IMR-90 (cell line): ENCODE measurements at regions not wholly inside any gene's neighbourhood (a gene's known extent, or its start where the extent isn't known, plus 50 kb on each side); places are given as distances from the start of the nearest gene placed in this dataset.

Experiments
- ATAC-seq: fragments of 200-7000 bp; cut with Tn5 transposase; 2 replicates; pipeline ENCODE4 v1.9.1; 2020; ENCODE audit warnings: low read depth, mild to moderate bottlenecking, moderate library complexity
- BruUV-seq: library from RNA; stranded (reverse); fragments of 400-500 nt; replicated peaks from 2 replicates; lab custom pipeline; 2021; lab: Mats Ljungman, UMichigan
- CTCF ChIA-PET: fragments of 300-600 bp; formaldehyde crosslinking; extraction: SDS; loops from one replicate; lab custom pipeline; 2021; ENCODE audit warnings: antibody characterized with exemption; lab: Yijun Ruan, JAX
- POLR2A ChIA-PET: fragments of 300-600 bp; sonication (Branson Sonifier 250); formaldehyde crosslinking; loops from one replicate; lab custom pipeline; 2022; ENCODE audit warnings: antibody characterized with exemption; ENCODE audit not compliant: unreplicated experiment; lab: Charles Lee
- DNase-seq: peaks from one replicate; pipeline ENCODE4 v3.0.0; 2013
- H2AFZ ChIP-seq: replicated peaks from 2 replicates; pipeline ENCODE3; 2013; ENCODE audit warnings: low read length, mild to moderate bottlenecking; ENCODE audit not compliant: poor library complexity
- H2AK5ac ChIP-seq: 2 replicates; pipeline ENCODE4 v1.6.1; 2013; ENCODE audit warnings: low read depth, low read length, inconsistent platforms
- H2AK9ac ChIP-seq: replicated peaks from 2 replicates; pipeline ENCODE3; 2013; ENCODE audit warnings: mild to moderate bottlenecking, low read depth, low read length, moderate library complexity; ENCODE audit not compliant: poor library complexity
- H2BK120ac ChIP-seq: 2 replicates; pipeline ENCODE4 v1.6.1; 2013; ENCODE audit warnings: low read depth, low read length, inconsistent platforms
- H2BK15ac ChIP-seq: 3 replicates; pipeline ENCODE4 v1.6.1; 2013; ENCODE audit warnings: low read depth, low read length, inconsistent platforms
- H2BK20ac ChIP-seq: 2 replicates; pipeline ENCODE4 v1.6.1; 2013; ENCODE audit warnings: low read depth, mild to moderate bottlenecking, inconsistent platforms, low read length, moderate library complexity
- H2BK5ac ChIP-seq: 2 replicates; pipeline ENCODE4 v1.6.1; 2013; ENCODE audit warnings: mild to moderate bottlenecking, low read depth, low read length, inconsistent platforms; ENCODE audit not compliant: poor library complexity, severe bottlenecking
- H3K14ac ChIP-seq: replicated peaks from 2 replicates; pipeline ENCODE4 v1.6.1; 2013; ENCODE audit warnings: low read depth, low read length, inconsistent platforms
- H3K18ac ChIP-seq: 2 replicates; pipeline ENCODE4 v1.6.1; 2013; ENCODE audit warnings: low read depth, low read length, control low read depth
- H3K23ac ChIP-seq: 2 replicates; pipeline ENCODE4 v1.6.1; 2013; ENCODE audit warnings: low read depth, low read length, inconsistent platforms
- H3K27ac ChIP-seq: 2 replicates; pipeline ENCODE4 v1.5.1; 2013; ENCODE audit warnings: mild to moderate bottlenecking, control low read depth, low read length; ENCODE audit not compliant: insufficient read depth
- H3K27me3 ChIP-seq: 2 replicates; pipeline ENCODE4 v1.6.1; 2013; ENCODE audit warnings: low read length; ENCODE audit not compliant: control insufficient read depth, insufficient read depth
- H3K36me3 ChIP-seq: 2 replicates; pipeline ENCODE4 v1.6.1; 2013; ENCODE audit warnings: low read length, mixed read lengths; ENCODE audit not compliant: control insufficient read depth, insufficient read depth
- H3K4ac ChIP-seq: 2 replicates; pipeline ENCODE4 v1.6.1; 2013; ENCODE audit warnings: low read depth, low read length, inconsistent platforms
- H3K4me1 ChIP-seq: 2 replicates; pipeline ENCODE4 v1.6.1; 2013; ENCODE audit warnings: low read length, mixed read lengths; ENCODE audit not compliant: control insufficient read depth, insufficient read depth
- H3K4me2 ChIP-seq: 2 replicates; pipeline ENCODE4 v1.6.1; 2013; ENCODE audit warnings: low read depth, mild to moderate bottlenecking, control low read depth, low read length, moderate library complexity
- H3K4me3 ChIP-seq: 2 replicates; pipeline ENCODE4 v1.5.1; 2013; ENCODE audit warnings: low read depth, mild to moderate bottlenecking, control low read depth, low read length, moderate library complexity; ENCODE audit not compliant: insufficient read depth
- H3K56ac ChIP-seq: 2 replicates; pipeline ENCODE4 v1.6.1; 2013; ENCODE audit warnings: low read length, inconsistent platforms; ENCODE audit not compliant: insufficient read depth; ENCODE audit errors: extremely low read depth
- H3K79me1 ChIP-seq, 2 experiments: 2 replicates each; pipeline ENCODE4 v1.6.1; 2013; ENCODE audit warnings: low read length in 2 of 2, inconsistent platforms in 1 of 2, low read depth in 1 of 2
- H3K9ac ChIP-seq: 2 replicates; pipeline ENCODE4 v1.6.1; 2013; ENCODE audit warnings: low read depth, low read length, control low read depth
- H3K9me1 ChIP-seq: 2 replicates; pipeline ENCODE4 v1.6.1; 2013; ENCODE audit warnings: low read length, inconsistent platforms; ENCODE audit not compliant: insufficient read depth
- H3K9me3 ChIP-seq: 2 replicates; pipeline ENCODE4 v1.6.1; 2013; ENCODE audit warnings: low read length; ENCODE audit not compliant: control insufficient read depth, insufficient read depth
- H4K20me1 ChIP-seq: 2 replicates; pipeline ENCODE4 v1.6.1; 2013; ENCODE audit warnings: low read length, inconsistent platforms; ENCODE audit not compliant: insufficient read depth
- H4K5ac ChIP-seq: 2 replicates; pipeline ENCODE4 v1.6.1; 2013; ENCODE audit warnings: mild to moderate bottlenecking, low read depth, low read length, control low read depth
- H4K8ac ChIP-seq, 2 experiments: 2 replicates each; pipeline ENCODE4 v1.6.1; 2013; ENCODE audit warnings: low read depth in 2 of 2, low read length in 2 of 2, control low read depth in 1 of 2, inconsistent platforms in 1 of 2
- H4K91ac ChIP-seq: 2 replicates; pipeline ENCODE4 v1.6.1; 2013; ENCODE audit warnings: low read depth, low read length, inconsistent platforms; ENCODE audit not compliant: insufficient read depth
- BHLHE40 ChIP-seq: fragments of 150-350 bp; IDR thresholded peaks from 2 replicates; pipeline ENCODE4 v1.6.1; 2016; ENCODE audit warnings: mild to moderate bottlenecking, low read depth, low read length
- CEBPB ChIP-seq: IDR thresholded peaks from 2 replicates; pipeline ENCODE4 v1.6.1; 2012; ENCODE audit warnings: low read depth, low read length, improper control_type of control experiment
- CHD1 ChIP-seq: IDR thresholded peaks from 2 replicates; pipeline ENCODE4 v1.6.1; 2012; ENCODE audit warnings: low read depth, low read length, improper control_type of control experiment
- FOS ChIP-seq: fragments of 150-350 bp; IDR thresholded peaks from 2 replicates; pipeline ENCODE4 v1.6.1; 2016; ENCODE audit warnings: low read depth, low read length
- MAFK ChIP-seq: IDR thresholded peaks from 2 replicates; pipeline ENCODE4 v1.6.1; 2012; ENCODE audit warnings: low read depth, low read length, improper control_type of control experiment
- MAZ ChIP-seq: IDR thresholded peaks from 2 replicates; pipeline ENCODE4 v1.6.1; 2012; ENCODE audit warnings: low read depth, mild to moderate bottlenecking, low read length, improper control_type of control experiment, moderate library complexity, borderline replicate concordance
- MXI1 ChIP-seq: IDR thresholded peaks from 2 replicates; pipeline ENCODE4 v1.6.1; 2012; ENCODE audit warnings: low read depth, mild to moderate bottlenecking, low read length, moderate library complexity, borderline replicate concordance
- NFE2L2 ChIP-seq: fragments of 150-350 bp; IDR thresholded peaks from 2 replicates; pipeline ENCODE4 v1.6.1; 2016; ENCODE audit warnings: low read depth, mild to moderate bottlenecking, low read length
- POLR2A ChIP-seq: IDR thresholded peaks from 2 replicates; pipeline ENCODE4 v1.6.1; 2012; ENCODE audit warnings: mild to moderate bottlenecking, low read depth, low read length
- RAD21 ChIP-seq: IDR thresholded peaks from 2 replicates; pipeline ENCODE4 v1.6.1; 2012; ENCODE audit warnings: low read length, improper control_type of control experiment
- RCOR1 ChIP-seq: IDR thresholded peaks from 2 replicates; pipeline ENCODE4 v1.6.1; 2012; ENCODE audit warnings: mild to moderate bottlenecking, low read length, improper control_type of control experiment; ENCODE audit not compliant: insufficient replicate concordance
- SMC3 ChIP-seq: fragments of 150-350 bp; IDR thresholded peaks from 2 replicates; pipeline ENCODE4 v1.6.1; 2016; ENCODE audit warnings: low read depth, mild to moderate bottlenecking, antibody characterized with exemption, low read length, moderate library complexity
- WGBS, 2 experiments: methylation state at CpG; one replicate each; pipeline versions ENCODE4 v1.1.5 to v1.1.7; 2013; ENCODE audit warnings: missing lambda C conversion rate in 2 of 2; ENCODE audit not compliant: insufficient read length in 1 of 2; ENCODE audit errors: extremely low coverage in 2 of 2; 5-methylcytosine and 5-hydroxymethylcytosine counted together
- dilution Hi-C: fragments of 300-500 bp; cut with HindIII; formaldehyde crosslinking; loops from one replicate; pipeline ENCODE4 v1.14.3; 2018; ENCODE audit warnings: low sequenced_read_pairs; ENCODE audit not compliant: unreplicated experiment
- in situ Hi-C: fragments of 300-500 bp; cut with MboI; formaldehyde crosslinking; loops from 3 replicates; pipeline ENCODE4 v1.14.3; 2019; ENCODE audit warnings: low sequenced_read_pairs, inconsistent platforms, mixed read lengths
- intact Hi-C: fragments of 100-400 bp; cut with micrococcal nuclease; formaldehyde crosslinking; loops from 2 replicates; pipeline ENCODE4 v1.10.0; 2022
- TF ChIP-seq, protein P1 (sequence below): fragments of 150-350 bp; IDR thresholded peaks from 2 replicates; pipeline ENCODE4 v1.6.1; 2017; ENCODE audit warnings: mild to moderate bottlenecking, antibody characterized with exemption, low read length, low read depth
- TF ChIP-seq, protein P2 (sequence below): fragments of 150-350 bp; IDR thresholded peaks from 2 replicates; pipeline ENCODE4 v1.6.1; 2016; ENCODE audit warnings: low read depth, mild to moderate bottlenecking, low read length, moderate library complexity, borderline replicate concordance
- TF ChIP-seq, protein P3 (sequence below): conservative IDR thresholded peaks from 2 replicates; pipeline ENCODE4 v1.5.1; 2012; ENCODE audit warnings: mild to moderate bottlenecking, low read depth, low read length, improper control_type of control experiment

DNA sequence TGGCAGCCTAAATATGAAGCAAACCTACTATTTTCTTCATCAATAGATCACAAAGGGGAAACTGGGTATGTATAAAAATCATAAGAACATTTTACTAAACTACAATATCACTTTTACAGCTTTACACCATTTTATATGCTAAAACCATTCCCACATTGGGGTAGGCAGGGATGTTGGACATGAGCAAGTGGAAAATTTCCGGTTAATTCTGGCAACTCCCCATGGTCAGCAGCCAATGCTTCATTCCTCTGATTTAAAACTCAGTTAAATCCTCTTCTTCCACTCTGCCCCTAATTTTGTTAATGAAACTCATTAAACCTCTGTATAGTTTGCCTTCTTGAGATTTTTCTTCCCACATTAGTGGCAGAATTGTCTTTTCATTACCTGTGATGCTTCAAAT lies 552.5 kb upstream of the NECTIN3 start:
- Histone ChIP-seq H3K4ac (peak overlapping the region; percentile 1; the same call in 1 of the 2 replicates), H4K20me1 (no peaks in the 10 kb centered on the region), H3K27ac (no peak overlapping the region), H3K23ac (no peak overlapping the region), H3K18ac (peak overlapping the region; percentile 41; the same call in 1 of the 2 replicates), H2AK9ac (no peak overlapping the region), H3K27me3 (no peaks in the 10 kb centered on the region), H2BK15ac (0 out of 3 replicates have a peak overlapping the region, but pooled peaks have one; percentile 44), H3K9me3 (peaks cover 3% of the 10 kb centered on the region), H4K8ac (no peak overlapping the region; a peak in 1 of 4 replicates), H3K9ac (no peak overlapping the region), H2AK5ac (no peak overlapping the region; the same call in 1 of the 2 replicates), H2BK20ac (peak overlapping the region; percentile 0; the same call in 1 of the 2 replicates), H3K4me2 (no peak overlapping the region), H3K4me1 (peaks cover 2% of the 10 kb centered on the region; the same call in 1 of the 2 replicates), H3K14ac (no peak overlapping the region), H4K5ac (0 out of 2 replicates have a peak overlapping the region, but pooled peaks have one; percentile 42), H2BK120ac (0 out of 2 replicates have a peak overlapping the region, but pooled peaks have one; percentile 1), H2AFZ (no peak overlapping the region), H4K91ac (peak overlapping the region; percentile 32; the same call in 1 of the 2 replicates), H2BK5ac (no peak overlapping the region), H3K4me3 (no peak overlapping the region), H3K79me1 (peaks cover 0 to 4% of the 10 kb centered on the region in 2 experiments; a peak in 1 of 4 replicates), H3K56ac (no peak overlapping the region; the same call in 1 of the 2 replicates), H3K36me3 (no peaks in the 10 kb centered on the region), H3K9me1 (peaks cover 3% of the 10 kb centered on the region)
- WGBS, 2 experiments = no CpG with 5 or more reads among the region's 1 CpG
- intact Hi-C loops = no loop called here
- ATAC-seq = no peak
- in situ Hi-C loops = no loop called here
- dilution Hi-C loops = no loop called here
- BruUV-seq = no TSS peak
- no peak for DNase-seq
- ChIA-PET CTCF (no interaction called here), POLR2A (no interaction called here)
- TF ChIP-seq RAD21 = no peak
- TF ChIP-seq, protein P1, sequence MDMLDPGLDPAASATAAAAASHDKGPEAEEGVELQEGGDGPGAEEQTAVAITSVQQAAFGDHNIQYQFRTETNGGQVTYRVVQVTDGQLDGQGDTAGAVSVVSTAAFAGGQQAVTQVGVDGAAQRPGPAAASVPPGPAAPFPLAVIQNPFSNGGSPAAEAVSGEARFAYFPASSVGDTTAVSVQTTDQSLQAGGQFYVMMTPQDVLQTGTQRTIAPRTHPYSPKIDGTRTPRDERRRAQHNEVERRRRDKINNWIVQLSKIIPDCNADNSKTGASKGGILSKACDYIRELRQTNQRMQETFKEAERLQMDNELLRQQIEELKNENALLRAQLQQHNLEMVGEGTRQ = no peak
- TF ChIP-seq MAZ = no peak
- TF ChIP-seq BHLHE40 = no peak
- no peak for TF ChIP-seq SMC3
- TF ChIP-seq RCOR1 = no peak
- TF ChIP-seq FOS = no peak
- TF ChIP-seq, protein P2, sequence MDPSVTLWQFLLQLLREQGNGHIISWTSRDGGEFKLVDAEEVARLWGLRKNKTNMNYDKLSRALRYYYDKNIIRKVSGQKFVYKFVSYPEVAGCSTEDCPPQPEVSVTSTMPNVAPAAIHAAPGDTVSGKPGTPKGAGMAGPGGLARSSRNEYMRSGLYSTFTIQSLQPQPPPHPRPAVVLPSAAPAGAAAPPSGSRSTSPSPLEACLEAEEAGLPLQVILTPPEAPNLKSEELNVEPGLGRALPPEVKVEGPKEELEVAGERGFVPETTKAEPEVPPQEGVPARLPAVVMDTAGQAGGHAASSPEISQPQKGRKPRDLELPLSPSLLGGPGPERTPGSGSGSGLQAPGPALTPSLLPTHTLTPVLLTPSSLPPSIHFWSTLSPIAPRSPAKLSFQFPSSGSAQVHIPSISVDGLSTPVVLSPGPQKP = no peak
- no peak for TF ChIP-seq MAFK
- no peak for TF ChIP-seq CEBPB
- TF ChIP-seq POLR2A = no peak
- no peak for TF ChIP-seq NFE2L2
- TF ChIP-seq MXI1 = no peak
- TF ChIP-seq CHD1 = no peak
- TF ChIP-seq, protein P3, sequence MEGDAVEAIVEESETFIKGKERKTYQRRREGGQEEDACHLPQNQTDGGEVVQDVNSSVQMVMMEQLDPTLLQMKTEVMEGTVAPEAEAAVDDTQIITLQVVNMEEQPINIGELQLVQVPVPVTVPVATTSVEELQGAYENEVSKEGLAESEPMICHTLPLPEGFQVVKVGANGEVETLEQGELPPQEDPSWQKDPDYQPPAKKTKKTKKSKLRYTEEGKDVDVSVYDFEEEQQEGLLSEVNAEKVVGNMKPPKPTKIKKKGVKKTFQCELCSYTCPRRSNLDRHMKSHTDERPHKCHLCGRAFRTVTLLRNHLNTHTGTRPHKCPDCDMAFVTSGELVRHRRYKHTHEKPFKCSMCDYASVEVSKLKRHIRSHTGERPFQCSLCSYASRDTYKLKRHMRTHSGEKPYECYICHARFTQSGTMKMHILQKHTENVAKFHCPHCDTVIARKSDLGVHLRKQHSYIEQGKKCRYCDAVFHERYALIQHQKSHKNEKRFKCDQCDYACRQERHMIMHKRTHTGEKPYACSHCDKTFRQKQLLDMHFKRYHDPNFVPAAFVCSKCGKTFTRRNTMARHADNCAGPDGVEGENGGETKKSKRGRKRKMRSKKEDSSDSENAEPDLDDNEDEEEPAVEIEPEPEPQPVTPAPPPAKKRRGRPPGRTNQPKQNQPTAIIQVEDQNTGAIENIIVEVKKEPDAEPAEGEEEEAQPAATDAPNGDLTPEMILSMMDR = no peak
